GM21576 (cell line): ENCODE measurements at regions not wholly inside any gene's neighbourhood (a gene's known extent, or its start where the extent isn't known, plus 50 kb on each side); places are given as distances from the start of the nearest gene placed in this dataset.

Experiments
- ATAC-seq: cut with Tn5 transposase; IDR thresholded peaks from one replicate; pipeline ENCODE4 v1.9.1; 2021; ENCODE audit warnings: mild to moderate bottlenecking, moderate library complexity; ENCODE audit not compliant: unreplicated experiment

DNA sequence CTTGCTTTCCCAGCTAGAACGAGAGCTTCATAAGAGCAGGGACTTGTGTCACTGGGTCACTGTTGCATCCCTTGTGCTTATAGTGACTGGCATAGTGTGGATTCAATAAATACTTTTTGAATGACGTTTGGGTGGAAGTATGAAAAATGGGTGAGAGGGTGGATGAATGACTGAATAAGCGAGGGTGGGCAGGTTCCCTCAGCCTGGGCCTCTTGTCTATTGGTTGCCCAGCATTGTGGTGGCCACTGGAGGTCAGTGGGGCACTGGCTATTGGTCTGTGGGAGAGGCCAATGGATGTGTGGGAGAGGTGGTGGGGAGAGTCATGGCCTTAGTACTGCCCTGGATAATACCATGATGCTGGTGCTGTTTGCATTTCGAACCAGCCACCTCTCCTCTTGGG, 93.8 kb upstream of the SKOR2 start:
- no peak for ATAC-seq

DNA sequence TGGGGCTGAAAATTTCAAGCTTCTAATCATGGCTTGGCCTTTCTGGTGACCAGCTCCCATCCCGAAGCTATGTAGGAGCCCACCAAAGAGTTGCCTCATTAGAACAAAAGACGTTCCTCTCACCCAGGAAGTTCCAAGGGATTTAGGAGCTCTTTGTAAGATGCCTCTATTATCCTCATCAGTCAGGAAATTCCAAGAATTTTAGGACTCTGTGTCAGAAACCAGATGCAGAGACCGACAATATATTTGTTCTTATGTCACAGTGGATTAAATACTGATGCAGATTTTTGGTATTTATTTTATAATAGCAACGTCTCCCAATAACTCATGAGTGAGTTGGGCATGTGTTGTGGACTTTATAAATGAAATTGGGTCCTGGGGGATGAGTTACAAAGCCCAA, 91.8 kb upstream of the SKOR2 start:
- ATAC-seq, result no peak

DNA sequence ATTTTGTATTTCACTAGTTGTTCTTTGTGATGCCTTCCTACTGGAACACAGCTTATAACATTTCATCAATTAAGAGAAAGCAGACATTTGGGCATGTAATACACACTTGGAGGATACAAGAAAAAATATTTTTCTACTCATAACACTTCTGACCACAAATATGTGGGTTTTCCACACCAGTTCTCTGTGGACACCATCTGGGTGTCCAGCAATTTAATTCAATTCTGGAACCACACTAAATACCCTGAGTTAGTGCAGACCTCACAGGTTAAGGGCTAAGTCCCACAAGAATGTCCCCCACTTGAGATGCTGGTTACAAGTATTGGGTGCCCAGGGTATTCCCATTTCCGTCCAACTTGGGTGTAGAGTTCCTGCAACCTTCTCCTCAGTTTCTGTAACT, 91.1 kb upstream of the SKOR2 start:
- ATAC-seq, result no peak

DNA sequence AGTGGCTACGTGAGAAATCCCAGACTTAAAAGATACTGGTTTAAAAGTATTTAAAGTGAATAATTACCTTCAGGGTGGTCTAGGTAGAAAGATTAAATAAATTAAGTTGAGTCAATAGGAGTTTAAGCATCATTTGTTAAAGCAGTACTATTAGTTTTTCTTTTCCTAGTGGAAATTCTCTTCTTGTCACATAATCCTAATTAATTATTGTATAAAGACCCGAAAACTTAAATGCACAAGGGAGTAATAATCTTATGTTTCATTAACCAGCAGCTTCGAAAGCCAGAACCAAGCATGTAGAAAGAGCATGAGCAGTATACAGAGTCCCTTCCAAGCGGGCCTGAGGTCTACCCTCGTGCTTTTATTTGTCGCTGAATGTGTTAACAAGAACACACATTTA, 90.2 kb upstream of the SKOR2 start:
- no peak for ATAC-seq

DNA sequence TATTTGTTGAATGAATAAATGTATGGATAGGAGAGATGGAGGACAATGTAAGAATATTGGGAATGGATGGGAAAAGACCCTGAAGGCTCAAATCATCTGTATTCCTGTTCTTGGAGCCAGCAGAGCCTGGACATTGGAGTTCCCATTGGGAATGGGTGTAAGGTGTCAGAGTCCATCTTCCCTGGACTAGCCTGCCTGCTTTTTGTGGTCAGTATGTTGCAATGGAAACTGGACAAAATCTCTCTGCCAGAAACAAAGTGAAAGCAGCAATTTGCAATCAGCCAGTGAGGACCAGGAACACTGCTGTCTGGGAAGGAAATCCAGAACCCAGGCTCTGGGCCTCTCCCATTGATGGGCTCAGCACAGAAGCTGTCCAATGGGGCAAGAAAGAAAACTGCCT, 83.5 kb upstream of the SKOR2 start:
- ATAC-seq, result no peak

DNA sequence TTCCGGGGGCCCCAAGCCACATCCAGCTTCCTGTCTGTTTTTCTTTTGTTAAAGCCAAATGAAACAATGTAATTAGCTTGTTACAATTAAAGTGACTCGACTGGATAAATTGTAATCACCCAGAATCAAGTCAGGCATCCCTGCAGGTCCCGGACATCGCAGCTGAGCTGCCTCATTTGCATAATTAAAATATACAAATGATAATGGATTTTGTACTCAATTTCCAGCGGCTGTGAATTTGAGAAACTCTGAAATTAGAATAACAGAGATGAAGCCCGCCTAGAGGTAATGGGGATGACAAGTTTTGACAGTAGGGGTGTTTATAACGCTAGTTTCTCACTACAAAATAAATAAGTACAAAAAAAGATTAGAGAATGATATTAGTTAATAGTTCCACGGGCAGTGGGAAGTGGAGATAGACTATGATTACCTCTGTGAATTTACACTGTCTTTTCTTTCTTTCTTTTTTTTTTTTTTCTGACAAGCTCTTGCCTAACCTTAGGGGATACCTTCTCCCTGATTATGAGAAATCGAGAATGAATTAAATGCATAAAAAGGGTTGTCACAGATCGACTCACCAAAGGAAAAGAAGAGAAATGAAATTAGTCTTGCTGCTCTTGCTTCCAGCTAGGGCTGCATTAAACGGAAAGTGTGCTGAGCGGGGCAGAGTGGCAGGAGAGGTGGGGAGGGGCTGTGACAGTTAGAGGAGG, 82.6 kb upstream of the SKOR2 start:
- no peak for ATAC-seq

DNA sequence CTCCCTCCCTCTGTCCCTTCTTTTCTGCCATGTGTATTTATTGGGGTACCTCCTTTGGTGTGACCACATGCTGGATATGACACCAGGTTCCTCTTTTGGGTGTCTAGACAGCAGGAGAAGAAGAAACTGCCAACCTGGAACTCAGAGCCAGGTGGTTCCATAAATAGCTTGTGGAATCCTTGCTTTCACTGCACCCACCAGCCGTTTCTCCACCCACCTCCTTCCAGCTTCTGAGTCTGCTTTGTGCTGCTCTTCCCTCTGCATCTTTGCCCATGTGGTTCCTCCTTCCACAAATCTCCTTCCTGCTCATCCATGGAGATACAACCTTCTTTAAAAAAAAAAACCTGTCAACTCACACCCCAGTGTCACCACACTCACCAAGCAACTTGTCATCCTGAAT, 80.2 kb upstream of the SKOR2 start:
- ATAC-seq, result no peak

DNA sequence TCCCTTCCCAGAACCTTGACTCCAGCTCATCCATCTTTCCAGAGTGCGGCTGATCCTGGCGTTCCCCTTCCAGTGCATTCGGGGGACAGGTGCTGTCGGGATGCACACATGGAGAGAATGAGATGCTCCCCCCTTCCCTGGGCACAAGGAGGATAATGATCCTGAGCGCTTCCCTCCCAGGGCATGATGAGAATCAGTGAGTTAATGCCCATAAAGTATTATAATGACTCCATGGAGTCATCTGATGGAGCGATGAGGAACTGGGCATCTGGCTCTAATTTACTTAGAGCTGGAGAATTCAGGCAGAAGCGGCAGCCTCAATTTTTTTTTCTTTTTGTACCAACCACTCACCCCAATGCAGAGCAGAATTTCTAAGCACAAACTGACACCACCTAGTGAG, 79.6 kb upstream of the SKOR2 start:
- ATAC-seq, result no peak

DNA sequence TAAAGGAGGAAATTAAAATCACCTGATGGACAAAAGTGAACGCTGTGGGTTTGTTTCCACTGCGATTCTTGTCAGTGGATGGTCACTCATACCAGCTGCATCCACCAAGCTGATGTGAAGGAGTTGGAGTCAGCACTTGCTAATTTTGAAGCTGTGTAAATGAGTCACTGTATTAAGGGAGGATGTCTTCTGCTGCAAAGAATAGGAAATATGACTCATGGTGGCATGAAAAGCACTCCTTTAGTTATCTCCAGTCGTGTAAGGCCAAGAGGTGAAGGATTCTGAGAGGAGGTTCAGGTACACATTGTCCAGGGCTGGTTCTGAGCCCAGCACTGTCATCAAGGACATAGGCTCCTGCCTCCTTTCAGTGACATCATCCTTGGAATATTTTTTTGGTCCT, 71.7 kb upstream of the SKOR2 start:
- no peak for ATAC-seq

DNA sequence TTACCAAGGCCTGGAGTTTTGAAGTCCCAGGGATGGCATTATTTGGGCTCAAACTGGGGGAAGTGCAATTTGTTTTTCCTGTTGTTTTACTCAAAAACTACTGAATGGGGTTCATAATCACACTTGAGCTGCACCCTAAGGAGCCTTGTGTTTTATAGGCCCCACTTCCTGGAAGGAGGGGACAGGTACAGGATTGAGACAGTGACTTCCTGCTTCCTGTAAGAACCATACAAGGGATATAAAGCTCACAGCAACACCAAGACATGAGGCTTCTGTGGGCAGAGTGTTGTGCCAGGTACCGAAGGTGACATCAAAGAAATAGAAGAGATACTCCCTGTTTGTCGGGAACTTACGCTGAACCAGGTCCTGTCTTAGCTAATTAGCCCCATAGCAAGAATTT, 70.4 kb upstream of the SKOR2 start:
- ATAC-seq, result no peak

DNA sequence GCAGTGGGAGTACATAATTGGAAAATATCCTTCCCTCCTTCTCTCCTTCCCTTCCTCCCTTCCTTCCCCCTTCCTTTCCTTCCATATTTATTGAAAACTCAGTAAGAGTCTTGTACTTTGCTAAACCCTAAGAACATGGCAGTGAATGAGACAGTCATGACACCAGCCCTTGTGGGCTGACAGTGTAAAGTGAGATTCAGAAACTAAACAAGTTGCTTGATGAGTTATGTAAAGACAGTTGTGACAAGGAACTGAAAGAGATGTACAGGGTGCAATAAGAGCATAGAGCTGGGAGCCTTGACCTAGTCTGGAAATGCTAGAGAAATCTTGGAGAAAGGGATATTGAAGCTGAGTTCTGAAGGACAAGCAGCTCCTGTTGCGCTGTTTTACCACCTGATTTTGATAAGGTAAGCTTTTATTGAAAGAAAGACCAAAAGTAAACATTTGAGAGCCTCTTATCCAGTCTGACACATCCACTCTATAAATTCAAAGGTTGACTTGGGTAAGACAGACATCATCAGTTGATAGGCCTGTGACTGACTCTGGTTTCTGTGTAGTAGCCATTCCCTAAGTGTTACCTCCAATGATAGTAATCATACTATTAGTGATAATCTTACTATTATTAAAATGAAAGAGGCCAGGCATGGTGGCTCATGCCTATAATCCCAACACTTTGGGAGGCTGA, 66.5 kb upstream of the SKOR2 start:
- no peak for ATAC-seq

DNA sequence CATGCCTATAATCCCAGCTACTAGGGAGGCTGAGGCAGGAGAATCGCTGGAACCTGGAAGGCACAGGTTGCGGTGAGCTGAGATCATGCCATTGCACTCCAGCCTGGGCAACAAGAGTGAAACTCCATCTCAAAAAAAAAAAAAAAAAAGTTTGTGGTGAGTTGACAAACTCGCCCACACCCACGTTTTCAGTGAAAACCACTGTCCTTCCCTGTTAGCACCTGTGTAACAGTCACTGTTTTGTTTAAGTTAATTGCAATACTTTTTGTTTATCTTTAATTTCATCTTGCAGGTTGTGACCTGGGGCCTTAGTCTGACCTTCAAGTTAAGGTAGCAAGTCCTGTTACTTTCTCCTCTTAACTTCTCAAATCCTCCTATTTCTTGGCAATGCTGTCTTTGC, 65.5 kb upstream of the SKOR2 start:
- ATAC-seq, result no peak

DNA sequence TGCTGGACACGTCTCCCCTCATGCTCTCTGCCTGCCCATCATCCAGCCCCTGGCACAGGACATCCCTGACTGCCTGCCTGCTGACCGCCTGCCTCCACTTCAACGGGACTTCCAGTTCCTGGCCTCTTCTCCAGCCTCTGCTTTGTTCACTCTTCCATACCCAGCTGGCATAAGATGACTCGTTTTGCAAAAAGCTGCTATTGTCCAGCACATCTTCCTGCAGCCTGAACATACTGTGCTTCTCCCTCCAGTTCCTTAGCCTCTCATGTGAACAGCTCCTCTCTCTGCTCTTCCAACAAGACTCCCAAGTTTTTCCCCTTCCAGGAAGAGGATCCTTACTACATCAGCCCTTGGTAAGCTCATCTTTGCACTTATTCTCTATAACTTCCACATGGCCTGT, 62.4 kb upstream of the SKOR2 start:
- ATAC-seq, result no peak

DNA sequence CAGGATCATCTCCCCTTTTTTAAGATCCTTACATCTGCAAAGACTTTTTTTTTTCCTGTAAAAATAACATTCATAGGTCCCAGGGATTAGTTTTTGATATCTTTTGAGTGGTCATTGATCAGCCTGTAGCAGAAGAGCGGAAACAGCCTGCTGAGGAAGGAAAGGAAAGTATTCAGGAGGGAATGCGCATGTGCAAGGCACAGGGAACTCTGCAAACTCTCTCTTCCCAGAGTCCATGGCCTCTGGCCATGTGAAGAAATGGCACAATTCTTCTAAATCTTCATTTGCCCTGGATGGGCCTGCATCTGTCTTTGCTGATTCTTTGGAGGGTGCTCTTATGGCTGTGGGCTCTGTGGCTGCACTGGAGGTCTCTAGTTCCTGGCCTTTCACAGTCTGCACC, 60.1 kb upstream of the SKOR2 start:
- no peak for ATAC-seq
